HG03060 (cell line): ENCODE measurements at regions not wholly inside any gene's neighbourhood (a gene's known extent, or its start where the extent isn't known, plus 50 kb on each side); places are given as distances from the start of the nearest gene placed in this dataset.

ENCODE experiments used
- ATAC-seq: cut with Tn5 transposase; IDR thresholded peaks from one replicate; pipeline ENCODE4 v1.9.1; 2021; ENCODE audit warnings: low read depth, moderate number of reproducible peaks; ENCODE audit not compliant: unreplicated experiment

- ATAC-seq: no peak
Observed at GRCh38 chr3:151990696-151991376, 117.4 kb downstream of the SUCNR1 start.

DNA sequence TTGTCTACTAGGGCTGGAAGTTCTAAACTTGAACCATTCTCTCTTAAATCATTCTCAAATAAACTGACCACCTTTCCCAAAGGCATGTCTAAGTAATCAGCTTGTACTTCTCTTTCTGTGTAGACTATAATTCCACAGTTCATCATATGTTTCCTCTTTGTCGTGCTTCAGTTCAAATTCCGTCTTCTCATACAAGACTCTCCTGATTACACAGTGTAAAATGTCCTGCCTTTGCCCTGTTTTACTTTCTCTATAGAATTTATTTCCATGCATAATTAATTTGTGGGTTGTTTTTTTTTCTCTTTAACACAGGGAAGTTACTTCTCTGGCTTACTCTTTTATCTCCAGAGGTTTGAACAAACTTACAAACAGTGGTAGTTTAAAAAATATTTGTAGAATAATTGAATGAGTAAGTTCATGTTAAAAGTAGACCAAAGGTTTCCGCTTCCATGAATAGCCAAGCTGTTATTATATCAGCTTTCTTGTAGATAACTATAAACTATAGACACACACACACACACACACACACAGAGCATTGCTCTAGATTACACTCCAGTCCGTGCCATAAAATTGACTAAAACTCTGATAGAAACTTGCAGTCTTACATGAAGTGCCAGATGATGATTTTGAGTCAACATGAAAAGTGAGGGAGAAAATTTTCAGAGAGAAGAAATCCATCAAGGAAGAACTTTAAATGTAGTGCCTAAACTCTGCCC is 119.0 kb downstream of the SUCNR1 start:
- no peak for ATAC-seq

- no peak for ATAC-seq
Observed at GRCh38 chr3:151995091-151995490, 121.6 kb downstream of the SUCNR1 start.

DNA sequence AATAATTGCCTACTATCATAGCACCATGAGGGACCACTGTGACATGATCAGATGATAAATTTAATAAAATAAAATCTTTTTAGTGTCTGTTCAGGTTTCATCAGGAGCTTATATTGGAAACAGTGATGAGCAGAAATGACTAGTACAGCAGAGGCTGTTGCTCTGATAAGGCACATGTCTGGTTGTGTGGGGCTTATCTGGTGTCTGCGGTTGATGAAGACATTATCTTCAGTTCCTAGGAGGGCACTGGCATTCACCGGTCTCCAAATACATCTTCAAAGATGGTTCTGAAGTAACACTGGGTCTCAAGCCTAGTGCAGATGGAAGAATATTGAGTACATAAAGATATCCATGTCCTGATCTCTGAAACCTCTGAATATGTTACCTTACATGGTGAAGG is 125.3 kb downstream of the SUCNR1 start:
- no peak for ATAC-seq

- no peak for ATAC-seq
Observed at GRCh38 chr3:151999936-152000335, 126.5 kb downstream of the SUCNR1 start.

- no peak for ATAC-seq
Observed at GRCh38 chr3:152011812-152012735, 138.6 kb downstream of the SUCNR1 start.

- ATAC-seq: no peak
Observed at GRCh38 chr3:152019508-152019907, 146.1 kb downstream of the SUCNR1 start.

GRCh38 chr3:152021951-152022461 is 148.6 kb downstream of the SUCNR1 start:
- peak; percentile 41 for ATAC-seq

DNA sequence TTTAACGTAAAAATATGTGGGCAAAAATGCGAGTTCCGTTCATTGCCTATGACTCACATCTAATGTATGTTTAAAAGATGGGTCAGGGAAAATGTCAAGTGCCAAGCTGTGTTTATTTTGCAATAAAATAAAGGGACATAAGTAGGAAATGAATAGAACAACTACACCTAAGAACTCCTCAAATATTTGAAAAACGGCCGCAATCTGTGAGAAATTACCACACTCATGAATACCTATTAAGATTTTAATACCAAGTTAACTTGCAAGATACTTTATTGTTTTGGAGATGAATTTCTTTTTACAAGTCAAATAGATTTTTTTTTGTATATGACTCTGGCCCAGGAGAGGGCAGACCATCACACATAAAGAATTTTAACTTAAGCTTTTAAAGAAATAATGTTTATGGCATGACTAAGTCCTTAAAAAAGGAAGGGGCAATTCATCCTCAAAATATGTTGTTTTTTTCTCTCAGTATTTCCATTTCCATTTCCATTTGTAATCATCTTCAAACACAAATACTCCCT is 152.7 kb downstream of the SUCNR1 start:
- ATAC-seq: no peak

DNA sequence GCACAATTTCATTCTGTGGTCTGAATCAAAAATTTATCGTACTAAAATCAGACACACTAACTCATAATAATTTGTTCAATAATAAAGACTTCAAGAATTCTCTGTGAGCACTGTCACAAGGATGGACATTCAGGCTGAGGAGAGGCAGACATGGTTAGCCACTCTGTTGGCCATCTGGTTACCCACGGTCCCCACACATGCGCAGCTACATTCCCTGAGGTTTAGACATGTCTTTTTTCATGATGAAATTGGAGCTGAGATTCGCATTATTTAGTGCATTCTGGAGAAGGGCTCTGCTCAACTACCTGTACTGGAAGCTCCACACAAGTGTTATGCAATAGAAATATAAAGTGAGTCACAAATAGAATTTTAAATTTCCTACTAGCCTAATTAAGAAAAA is 156.9 kb downstream of the SUCNR1 start:
- no peak for ATAC-seq

- no peak for ATAC-seq
Observed at GRCh38 chr3:152031321-152031720, 157.9 kb downstream of the SUCNR1 start.

DNA sequence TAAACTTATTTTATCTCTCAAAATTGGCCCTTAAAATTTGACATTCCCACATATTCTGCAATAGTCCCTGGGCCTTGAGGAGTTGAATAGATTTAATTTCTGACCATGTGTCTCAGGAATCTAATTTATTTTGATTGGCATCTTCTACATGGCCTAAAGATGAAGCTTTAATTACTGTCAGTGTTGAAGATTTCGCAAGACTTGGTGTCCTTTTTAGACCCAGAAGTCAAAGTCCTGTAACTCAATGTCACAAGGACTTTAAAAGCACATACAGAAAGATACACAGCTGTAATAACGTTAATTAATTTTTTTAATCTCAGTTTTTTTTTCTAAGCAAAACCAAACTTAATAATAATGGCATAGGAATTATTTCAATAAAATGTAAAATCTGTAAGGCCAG is 163.9 kb downstream of the SUCNR1 start:
- no peak for ATAC-seq

- no peak for ATAC-seq
Observed at GRCh38 chr3:152037953-152038352, 164.5 kb downstream of the SUCNR1 start.

DNA sequence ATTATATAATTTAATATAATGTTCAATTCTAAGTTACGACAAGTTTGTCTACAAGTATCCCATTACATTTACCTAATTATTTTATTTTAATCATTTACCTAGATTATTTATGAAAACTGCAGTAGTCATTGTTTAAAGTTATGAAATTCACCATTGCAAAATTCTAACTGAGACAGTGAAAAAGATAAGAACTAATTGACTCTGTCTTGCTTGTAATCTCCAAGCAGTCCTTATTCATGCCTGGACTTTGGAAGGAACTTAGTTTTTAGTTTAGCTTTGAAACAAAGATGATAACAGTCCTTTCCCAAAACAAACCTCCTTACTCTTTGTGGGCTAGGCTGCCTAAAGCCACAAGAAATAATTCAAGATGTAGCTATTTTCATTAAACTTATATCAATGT is 165.0 kb downstream of the SUCNR1 start:
- no peak for ATAC-seq

- peak; percentile 86 for ATAC-seq
Observed at GRCh38 chr3:152039887-152040286, 166.4 kb downstream of the SUCNR1 start.

DNA sequence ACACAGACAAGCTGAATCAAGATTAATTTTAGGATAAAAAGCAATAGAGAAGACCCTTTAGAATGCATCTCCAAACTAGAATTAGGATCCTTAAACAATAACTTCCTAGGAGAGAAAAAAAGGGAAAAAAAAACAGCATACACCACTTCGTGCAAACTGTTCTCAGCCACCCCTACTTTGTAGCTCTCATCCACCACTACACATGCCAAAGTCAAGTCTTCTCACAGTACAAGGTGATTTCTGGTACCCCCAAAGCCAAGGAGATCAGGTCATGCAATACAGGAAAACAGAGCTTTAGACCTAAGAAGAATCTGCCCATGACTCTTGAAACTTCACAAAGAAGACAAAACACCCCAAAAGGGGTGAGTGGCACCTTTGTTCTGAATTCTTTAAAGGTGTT is 166.9 kb downstream of the SUCNR1 start:
- no peak for ATAC-seq

DNA sequence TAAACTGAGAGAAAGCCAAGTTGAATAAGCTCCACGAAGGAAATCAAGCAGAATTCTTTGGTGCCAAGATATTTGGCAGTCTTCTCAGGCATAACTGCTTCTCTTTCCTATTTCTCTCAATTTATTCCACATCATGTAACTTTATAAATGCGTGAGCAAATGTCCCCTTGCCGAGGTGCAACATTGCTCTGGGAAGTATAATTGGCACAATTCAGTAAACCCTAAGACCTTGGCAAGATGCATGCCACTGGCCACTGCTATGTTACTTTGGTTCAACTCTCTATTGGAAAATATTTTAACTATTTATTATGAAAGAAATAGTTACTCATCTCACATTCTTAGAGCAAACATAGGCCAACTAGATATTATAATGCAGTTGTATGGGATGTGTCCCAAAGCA is 170.2 kb downstream of the SUCNR1 start:
- ATAC-seq: no peak

DNA sequence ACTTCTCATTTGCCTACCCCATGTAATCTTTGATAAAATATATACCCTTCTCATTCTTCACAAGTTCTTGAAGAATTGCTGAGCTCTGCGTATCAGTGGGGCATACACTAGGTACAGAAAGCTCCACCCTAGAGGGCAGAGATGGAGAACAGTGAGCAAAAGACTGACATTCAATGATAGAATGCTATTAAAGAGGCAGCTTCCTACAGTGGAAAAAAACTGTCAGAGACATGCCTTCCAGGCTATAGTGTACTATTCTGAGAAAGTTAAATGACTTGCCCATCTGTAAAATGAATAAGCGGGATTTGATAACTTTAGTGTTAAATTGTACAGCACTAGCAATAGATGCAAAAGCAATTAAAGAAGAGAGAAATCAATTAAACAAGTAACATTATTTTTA is 172.8 kb downstream of the SUCNR1 start:
- ATAC-seq: no peak

GRCh38 chr3:152047465-152047864 is 174.0 kb downstream of the SUCNR1 start:
- ATAC-seq: no peak

GRCh38 chr3:152048831-152049230 is 175.4 kb downstream of the SUCNR1 start:
- no peak for ATAC-seq

- no peak for ATAC-seq
Observed at GRCh38 chr3:152050903-152051302, 177.5 kb downstream of the SUCNR1 start.
